Fibroblast of gingiva (primary cell): ENCODE measurements at regions not wholly inside any gene's neighbourhood (a gene's known extent, or its start where the extent isn't known, plus 50 kb on each side); places are given as distances from the start of the nearest gene placed in this dataset.
"Not testable (repeated sequence)": the region's sequence is repeated elsewhere in the genome, so short reads cannot be mapped to it uniquely, and the experiment has no call there.

Experiments
- DNase-seq: peaks from one replicate; pipeline ENCODE4 v3.0.0-alpha.2; 2011; ENCODE audit warnings: low read depth

DNA sequence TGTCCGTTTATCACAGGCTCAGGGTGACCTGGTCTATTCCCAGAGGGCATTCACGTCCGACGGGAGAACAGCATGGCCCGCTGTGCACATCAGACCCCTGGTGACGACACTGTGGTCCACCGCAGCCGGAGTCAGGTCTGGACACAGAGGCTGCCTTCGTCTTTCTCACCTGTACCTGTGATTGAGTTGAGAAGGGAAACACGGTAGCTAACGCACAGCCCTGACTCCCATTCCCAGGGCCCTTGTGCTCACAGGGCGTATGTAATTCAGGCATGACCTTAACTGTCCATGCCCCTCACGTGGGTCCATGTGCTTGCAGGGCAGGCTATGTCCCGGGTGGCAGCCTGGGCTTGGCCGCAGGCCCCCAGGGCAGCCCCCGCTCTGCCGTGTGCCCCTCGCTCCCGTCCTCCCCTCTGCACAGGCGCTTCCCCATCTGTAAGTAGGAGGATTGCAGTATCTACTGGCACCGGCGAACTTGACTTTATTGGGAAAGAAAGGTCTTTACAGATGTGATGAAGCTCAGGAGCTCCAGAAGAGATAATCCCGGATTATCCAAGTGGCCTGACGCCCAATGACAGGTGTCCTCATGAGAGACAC is 221.3 kb upstream of the TCERG1L start:
- DNase-seq = no peak

DNA sequence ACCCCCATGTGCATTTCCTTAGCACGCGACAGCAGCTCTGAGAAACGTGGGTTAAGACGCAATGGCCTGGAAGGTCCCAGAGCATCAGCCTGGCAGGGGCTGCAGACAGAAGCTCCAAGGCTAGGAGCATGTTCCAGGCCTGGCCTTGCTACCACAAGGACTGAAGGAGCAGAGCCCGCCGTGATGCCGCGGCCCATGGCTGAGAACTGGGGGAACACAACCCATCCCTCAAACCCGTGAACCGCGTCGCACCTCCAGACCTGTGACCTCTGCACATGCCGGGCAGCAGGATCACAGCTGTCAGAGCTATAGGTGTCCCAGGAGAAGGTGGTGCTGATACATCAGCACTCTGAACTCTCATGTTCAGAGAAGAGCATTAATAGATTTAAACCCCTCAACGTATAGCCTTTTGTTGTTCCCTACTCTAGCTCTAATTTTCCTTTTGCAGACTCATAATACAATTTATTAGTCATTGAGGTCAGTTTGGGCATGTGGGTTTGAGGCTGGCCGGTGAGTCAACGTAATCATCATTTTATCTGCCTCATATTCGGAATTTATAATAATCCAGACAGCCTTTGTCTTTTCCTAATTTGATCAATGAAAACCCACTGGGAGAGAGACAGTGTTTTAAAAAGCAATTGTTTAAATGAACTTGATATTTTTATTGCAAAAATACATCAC is 222.5 kb upstream of the TCERG1L start:
- no peak for DNase-seq

DNA sequence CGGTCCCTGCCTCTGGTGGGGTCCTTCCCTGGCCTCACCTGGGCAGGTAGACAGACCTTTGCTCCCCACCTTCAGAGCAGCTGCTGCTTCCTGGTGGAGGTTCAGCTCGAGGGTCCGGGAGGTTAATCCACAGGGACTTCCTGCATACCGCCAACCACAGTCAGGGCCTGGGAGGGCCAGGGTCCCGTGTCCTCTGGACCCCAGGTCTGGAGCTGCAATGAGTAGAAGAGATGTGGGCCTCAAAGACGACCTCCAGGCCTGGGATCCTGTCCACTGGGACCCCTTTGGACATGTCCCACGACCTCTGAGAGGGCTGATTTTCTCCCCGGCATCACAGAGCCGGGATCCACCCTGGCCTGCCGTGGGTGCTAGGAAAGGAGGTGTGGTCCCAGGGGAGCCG is 223.3 kb upstream of the TCERG1L start:
- no peak for DNase-seq

DNA sequence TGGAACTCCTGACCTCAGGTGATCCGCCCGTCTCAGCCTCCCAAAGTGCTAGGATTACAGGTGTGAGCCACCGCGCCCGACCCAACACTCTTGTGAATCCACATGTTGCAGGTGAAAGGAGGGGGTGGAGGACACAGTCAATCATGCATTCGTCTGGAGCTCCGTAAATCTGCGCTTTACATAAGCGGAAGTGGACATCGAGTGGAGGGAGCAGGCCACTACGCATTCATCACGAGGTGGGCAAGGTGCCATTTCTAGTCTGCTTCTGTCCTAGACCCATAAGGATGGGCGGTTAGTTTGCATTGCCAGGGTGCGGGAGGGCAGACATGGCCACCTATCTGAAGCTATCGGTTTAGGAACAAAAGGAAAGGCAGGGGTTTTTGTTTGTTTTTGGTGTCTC is 225.2 kb upstream of the TCERG1L start:
- DNase-seq = no peak

DNA sequence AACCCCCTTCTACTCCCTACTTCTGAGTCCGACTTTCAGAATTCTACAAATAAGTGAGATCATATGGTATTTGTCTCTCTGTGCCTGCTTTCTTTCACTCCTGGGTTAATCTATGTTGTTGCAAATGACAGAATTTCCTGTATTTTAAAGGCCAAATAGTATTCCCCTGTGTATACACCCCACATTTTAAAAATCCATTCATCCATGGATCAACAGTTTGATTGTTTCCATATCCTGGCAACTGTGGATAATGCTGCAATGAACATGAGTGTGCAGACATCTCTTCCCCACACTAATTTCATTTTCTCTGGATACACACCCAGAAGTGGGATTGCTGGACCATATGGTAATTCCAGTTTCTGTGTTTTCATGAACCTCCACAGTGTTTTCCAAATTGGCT is 225.8 kb upstream of the TCERG1L start:
- DNase-seq = no peak

DNA sequence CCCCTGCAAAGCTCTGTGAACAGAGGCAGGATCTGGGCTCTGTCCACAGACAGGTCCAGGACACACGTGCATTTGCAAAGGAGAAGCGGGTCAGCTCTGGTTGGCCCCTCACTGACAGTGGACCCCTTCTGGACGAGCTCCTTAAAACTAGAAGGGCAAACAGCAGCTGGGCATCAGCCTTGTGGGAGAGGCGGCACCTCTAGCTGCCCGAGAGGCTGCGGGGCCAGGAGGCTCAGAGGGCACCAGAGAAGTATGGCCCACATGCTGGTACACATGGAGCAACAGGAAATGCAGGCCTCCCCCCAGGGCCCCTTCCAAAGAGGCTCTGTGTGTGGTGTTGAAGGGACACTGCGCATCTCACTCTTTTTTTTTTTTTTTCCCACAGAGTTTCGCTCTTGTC is 233.0 kb upstream of the TCERG1L start:
- DNase-seq = no peak

DNA sequence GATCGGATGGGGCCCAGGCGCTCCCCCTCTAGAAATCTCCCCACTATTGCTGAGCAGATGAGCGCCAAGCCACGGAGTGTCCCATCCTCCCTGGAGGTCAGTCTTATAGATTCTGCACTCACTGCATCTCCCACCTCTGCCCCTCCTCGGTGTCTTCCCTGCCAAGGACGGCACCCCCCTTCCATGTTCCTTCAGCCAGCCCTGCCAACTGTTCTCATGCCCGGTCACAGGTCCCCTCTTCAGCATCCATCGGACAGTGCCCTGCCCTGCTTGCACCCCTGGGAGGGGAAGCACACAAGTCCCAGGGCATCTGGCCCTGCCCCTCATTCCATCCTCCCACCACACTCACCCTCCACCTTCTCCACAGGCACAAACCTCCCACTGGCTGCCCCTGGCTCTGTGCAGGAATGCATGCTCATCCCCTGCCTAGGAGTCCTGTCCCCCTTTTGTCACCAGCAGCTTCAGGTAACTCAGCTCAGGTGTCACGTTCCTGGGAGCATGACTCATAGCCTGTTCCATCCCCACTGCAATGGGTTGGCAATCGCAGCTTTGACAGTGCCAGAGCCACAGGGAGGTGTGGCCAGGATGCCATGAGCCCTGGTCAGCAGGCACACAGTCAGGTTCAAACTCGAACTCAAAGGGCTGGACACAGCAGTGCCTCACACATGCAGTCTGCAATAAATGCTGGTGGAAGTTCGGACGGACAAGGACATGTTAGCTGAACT is 234.7 kb upstream of the TCERG1L start:
- no peak for DNase-seq

DNA sequence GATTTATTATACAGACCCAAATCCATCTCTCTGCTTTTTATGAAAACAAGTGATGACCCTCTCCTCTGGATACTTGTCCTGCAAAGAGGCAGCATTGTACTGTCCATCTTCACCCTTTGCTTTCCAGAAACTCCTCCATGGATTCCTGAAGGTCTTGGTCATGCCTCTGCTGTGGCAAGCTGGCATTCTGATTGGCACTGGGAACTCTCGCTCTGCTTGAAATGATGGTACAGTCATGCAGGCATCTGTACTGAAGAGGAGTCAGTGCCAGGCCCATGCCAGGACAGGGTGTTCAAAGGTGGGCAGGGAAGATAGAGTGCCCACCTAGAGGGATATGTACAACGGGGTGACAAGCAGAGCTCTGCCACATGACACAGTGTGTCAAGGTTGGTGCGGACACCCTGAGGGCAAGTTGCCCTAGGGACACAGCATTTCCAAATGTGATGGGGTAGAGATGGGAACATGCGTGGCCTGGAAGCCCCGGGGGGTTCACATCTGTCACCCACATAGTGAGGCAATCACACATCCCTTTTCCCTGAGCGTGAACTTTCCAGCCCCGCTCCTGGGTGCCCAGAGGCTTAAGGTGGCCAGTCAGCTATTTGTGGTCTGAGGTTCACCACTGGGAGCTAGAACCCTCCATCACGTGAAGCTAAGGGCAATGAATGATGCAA is 235.7 kb upstream of the TCERG1L start:
- DNase-seq = no peak

DNA sequence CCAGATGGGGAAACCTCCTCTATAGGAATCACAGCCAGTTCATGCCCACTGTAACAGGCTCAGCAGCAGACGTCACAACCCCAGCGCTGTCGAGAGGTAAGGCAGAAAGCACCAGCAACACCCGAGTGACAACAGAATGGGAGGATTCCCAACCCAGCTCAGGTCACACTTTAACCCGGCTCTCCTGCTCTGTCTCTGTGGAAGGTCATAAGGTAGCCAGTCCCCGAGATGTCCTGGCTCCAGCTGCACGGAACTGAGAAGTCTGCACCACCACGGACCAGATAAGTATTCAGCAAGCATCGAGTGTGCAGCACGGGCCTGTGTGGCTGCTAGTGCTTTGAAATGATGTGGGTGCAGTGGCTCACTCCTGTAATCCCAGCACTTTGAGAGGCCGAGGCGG is 236.7 kb upstream of the TCERG1L start:
- no peak for DNase-seq

DNA sequence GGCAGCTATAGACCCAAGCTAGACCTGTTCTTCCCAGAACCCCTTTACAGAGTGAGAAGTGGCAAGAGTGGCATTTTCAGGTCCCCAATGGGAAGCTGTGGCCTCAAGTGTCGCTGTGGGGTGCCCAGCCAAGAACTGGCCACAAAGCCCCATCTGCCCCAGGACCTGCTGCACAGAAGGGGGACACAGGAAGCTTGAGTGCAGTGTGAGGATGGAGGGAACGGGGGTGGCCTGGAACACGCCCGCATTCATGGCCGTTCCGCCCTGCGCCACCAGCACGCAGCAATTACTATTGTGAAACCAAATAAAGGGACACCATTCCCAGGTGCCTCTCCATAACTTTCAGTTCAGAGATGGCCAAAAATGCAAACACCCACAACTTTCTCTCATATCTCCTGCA is 237.6 kb upstream of the TCERG1L start:
- no peak for DNase-seq

DNA sequence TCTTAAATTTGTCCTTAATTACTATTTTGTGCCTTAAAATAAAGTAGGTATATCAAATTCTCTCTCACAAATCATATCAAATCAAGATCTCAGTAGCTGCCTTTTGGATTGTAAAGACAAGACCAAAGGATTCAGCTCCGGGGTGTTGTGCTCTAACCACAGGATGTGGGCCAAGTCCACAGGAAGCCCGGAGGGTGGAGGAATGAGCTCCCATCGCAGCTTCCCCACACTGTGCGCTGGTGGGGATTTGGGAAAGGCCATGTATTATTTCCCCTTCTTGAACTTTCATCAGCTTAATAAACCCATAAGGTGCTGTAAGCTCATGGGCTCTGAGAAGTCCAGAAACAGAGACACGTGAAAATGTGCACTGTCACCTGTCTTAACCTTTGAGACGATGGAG is 241.6 kb upstream of the TCERG1L start:
- no peak for DNase-seq

DNA sequence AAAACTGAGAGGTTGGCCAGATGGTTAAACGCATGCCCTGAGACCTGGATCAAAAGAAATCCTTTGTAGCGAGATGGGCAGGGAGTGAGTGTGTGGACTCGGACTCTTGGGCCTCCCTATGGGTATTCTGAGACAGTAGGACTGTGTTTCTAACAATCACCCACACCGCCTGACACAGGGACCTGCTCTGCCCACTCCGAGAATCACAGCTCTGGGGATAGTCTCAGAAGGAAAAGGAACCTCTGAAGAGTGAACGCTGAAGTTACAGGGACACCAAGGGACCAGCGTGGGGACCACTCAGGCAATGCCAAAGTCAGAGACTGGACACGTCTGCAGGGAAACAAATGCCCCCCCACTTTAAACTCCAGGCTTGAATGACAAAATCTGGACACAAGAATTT is 242.1 kb upstream of the TCERG1L start:
- no peak for DNase-seq

DNA sequence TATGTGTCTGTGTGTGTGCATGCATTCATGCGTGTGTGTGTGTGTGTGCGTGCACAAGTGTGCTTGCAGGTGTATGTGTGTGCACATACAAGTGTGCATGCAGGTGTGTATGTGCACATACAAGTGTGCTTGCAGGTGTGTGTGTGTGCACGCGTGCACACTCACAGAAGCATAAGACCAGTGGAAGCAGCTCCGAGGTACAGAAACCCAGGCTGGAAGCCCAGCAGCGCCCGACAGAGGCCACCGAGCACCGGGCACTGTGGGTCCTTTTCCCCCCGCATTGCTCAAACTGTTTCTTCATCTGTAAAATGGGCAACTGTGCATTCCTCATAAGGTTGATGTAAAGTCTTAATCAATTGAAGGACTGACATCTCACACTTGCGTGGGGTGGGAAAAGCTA is 243.3 kb upstream of the TCERG1L start:
- no peak for DNase-seq

DNA sequence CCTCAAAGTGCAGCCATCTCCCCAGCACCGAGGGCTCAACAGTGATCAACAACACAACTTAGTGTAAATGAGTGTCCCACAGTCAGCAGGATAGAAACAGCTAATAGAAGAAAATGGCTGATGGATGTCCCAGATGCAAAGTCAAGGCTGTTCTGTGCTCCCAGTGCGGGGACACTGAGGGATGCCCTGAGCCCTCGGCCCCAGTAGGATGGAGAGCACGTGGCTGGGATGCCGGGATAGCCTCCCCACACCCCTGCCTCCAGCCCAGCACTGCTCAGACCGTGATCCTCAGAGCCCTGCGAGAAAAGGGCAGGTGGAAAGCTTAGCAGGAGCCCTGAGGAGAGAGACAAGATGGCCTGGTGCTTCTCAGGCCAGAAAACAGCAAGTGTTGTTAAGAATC is 243.9 kb upstream of the TCERG1L start:
- no peak for DNase-seq

DNA sequence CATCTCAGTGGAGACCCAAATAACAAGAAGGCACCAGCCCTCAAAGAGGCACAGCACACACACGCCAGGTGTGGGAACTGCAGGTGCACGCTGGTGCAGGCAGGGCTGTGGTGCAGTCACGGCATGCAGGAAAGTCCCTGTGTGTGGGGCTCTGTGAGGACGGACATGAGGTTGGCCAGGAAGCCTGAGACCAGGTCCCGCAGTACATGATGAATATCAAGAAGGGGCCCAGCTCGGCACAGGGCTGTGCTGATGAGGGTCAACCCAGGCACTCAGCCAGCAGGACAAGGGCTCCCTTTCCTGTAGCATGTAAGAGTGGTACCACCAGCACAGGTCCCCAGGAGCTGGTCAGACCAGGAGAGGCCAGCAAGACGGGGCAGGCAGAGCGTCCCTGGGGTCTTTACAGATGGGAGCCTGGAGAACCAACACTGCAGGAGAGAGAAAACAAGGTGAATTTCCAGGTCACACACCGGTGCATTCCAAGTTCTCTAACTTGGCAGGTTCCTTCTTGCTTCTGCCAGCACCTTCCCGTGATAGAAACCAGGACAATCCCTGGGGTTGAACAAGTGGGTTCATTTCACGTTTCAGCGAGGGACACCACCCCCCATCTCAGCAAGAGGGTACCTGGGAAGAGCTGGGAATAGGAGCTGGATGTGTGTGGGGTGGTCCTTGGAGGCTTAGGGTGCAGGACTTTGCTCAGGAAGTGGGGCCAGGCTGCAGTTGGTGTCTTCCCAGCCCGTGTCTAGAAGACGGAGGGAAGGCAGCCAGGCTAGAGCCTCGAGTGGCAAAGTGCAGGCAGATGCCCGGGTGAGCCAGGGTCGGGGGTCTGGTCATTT is 244.8 kb upstream of the TCERG1L start:
- DNase-seq = no peak

DNA sequence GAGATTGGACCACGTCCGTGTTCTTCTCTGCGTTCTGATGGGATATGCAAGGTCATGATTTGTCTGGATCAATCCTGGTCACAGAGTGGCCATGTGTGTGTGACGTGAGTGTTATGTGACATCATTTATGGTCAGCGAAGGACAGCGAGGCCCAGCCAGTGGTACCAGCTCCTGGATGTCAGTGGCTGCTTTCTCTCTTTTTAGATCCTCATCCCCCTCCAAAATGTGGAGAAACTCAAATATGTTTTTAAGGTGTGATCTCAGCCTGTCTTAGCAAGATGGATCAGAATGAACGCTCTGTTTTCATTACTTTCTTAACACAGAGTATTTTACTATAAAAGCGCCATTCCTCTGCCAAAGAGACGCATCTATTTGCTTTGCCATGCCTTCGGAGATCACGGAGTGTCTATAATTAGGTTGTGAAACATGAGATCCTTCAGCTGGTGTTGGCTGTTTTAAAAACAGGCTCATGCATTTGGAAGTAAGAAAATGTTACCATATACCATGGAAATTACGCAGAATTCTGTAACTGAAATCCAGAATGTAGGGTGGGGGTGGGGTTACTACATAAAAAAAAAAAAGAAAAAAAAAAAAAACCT is 245.5 kb upstream of the TCERG1L start:
- DNase-seq = no peak

DNA sequence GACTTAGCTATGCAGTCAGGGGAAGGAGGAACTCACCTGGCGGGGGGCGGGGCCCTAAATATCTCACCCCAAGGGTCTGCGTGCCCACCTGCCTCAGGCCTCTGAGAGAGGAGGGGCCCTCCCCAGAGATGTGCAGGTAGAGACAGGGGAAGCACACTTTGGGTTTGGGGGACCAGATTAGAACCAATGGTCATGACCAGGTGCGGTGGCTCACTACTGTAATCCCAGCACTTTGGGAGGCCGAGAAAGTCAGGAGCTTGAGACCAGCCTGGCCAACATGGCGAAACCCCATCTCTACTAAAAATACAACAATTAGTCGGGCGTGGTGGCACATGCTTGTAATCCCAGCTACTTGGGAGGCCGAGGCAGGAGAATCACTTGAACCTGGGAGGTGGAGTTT is 246.4 kb upstream of the TCERG1L start:
- DNase-seq = not testable (repeated sequence)

DNA sequence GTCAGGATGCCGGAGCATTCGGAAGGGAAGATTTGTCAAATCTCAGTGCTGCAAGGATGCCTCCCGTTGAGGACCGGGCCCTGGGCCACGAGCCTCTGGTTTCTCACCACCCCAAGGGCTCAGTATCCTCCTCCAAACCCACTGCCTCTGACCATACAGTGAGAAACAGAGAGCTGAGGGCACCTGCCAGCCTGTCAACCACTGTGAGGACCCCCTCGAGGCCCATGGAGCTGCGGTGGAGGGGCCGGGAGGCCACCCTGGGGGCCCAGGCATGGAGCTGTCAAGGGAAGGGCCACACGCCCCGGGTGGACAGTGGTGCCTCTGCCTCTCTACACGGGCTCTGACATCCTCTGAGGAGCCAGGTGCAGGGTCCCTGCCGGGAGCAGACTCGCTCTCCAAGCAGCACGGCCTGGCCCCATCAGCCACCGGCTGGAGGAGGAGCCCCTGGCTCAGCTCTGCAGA is 248.0 kb upstream of the TCERG1L start:
- DNase-seq = no peak

DNA sequence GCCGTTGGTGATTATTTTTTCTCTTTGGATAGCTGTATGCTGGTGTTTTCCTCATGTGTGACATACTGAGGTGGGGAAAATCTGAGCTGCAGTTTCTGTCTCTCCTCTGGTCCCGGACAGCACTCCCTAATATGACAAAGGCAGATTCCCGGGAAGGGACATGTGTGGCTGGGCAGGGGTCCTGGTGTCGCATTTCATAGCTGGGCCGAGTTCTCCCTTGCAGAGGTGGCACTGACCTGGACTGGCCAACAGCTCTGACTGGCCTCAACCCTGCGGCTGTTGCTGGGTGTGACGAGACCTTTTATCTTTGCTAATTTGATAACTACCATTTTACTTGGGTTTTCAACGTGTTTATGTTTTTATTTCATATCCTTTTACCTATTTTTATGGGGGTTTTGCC is 248.6 kb upstream of the TCERG1L start:
- DNase-seq = no peak

DNA sequence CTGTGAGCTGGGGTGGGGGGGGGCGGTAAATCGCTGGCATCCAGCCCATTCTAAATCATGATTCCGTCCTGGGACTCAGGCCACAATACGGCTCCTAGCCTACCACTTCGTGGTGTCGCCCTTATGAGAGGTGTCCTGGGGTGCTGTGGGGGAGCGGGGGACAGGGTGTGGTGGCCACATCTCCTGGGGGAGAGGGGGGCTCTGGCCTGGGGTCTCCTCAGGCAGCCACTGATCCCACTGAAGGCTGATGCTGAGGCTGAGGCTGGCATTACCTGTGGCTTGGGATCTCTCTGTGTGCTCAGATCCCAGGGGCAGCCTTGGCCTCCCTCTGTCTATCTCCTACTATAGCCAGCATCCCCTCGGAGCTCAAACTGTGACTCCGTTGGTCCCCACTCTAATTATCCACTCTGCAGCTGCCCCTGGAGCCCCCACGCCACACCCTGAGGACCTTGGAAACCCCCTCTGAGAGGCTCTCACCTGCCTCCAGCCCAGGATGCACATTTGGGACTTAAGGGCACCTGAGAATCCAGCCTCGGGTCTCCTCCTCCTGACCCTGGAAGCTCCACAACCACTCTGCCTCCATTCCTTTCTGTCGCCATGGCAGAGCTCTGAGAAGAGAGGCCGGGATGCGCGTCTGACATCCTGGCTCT is 249.3 kb upstream of the TCERG1L start:
- no peak for DNase-seq

DNA sequence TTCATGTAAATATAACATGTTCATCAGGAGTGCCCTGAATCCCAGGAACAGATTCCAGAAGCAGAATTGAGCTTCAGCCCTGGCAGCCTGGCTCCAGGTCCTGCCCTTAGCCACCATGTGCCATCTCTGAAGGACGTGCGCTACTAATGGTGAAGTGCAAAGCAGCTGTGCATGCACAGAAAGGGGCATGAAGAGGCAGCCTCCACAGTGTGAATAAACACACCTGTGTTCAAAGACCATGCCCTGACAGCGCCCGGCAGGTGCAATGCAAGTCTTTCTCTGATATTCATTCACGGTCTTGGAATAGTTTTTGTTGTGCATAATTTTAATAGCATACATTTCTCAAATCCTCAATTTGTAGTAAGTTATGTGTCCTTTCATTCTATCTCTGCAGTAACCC is 250.4 kb upstream of the TCERG1L start:
- DNase-seq = no peak
